A673 (cell line): ENCODE measurements at regions not wholly inside any gene's neighbourhood (a gene's known extent, or its start where the extent isn't known, plus 50 kb on each side); places are given as distances from the start of the nearest gene placed in this dataset.
"Not testable (repeated sequence)": the region's sequence is repeated elsewhere in the genome, so short reads cannot be mapped to it uniquely, and the experiment has no call there.

Experiments
- BruUV-seq: library from RNA; stranded (reverse); fragments of 400-500 nt; replicated peaks from 2 replicates; lab custom pipeline; 2021; lab: Mats Ljungman, UMichigan
- CTCF ChIA-PET: fragments of 300-600 bp; sonication (Branson Sonifier 250); formaldehyde crosslinking; loops from one replicate; lab custom pipeline; 2022; ENCODE audit warnings: antibody characterized with exemption; lab: Charles Lee
- POLR2A ChIA-PET: fragments of 300-600 bp; sonication (Branson Sonifier 250); formaldehyde crosslinking; loops from one replicate; lab custom pipeline; 2022; ENCODE audit warnings: antibody characterized with exemption; ENCODE audit not compliant: low non-redundant PET; lab: Charles Lee
- DNase-seq: peaks from one replicate; pipeline ENCODE4 v3.0.0-alpha.2; 2015; ENCODE audit warnings: low spot score
- H3K27ac ChIP-seq: fragments of 200-600 bp; sonication (generic); 2 replicates; pipeline ENCODE4 v1.5.1; 2016; ENCODE audit warnings: mixed run types, low read depth, mild to moderate bottlenecking, mixed read lengths, antibody characterized with exemption, low read length; ENCODE audit not compliant: poor library complexity, severe bottlenecking
- H3K27me3 ChIP-seq: fragments of 200-600 bp; sonication (generic); replicated peaks from 2 replicates; pipeline ENCODE4 v1.6.1; 2017; ENCODE audit warnings: mixed run types, low read depth, mild to moderate bottlenecking, mixed read lengths, antibody characterized with exemption, low read length; ENCODE audit not compliant: insufficient read depth, poor library complexity
- H3K36me3 ChIP-seq: fragments of 200-600 bp; sonication (generic); 2 replicates; pipeline ENCODE4 v1.6.1; 2016; ENCODE audit warnings: mixed run types, mild to moderate bottlenecking, mixed read lengths, antibody characterized with exemption, low read length; ENCODE audit not compliant: insufficient read depth, poor library complexity, severe bottlenecking
- H3K4me1 ChIP-seq: fragments of 200-600 bp; sonication (generic); 2 replicates; pipeline ENCODE4 v1.6.1; 2017; ENCODE audit warnings: mixed run types, mild to moderate bottlenecking, mixed read lengths, antibody characterized with exemption, low read length; ENCODE audit not compliant: insufficient read depth, poor library complexity, severe bottlenecking
- H3K4me3 ChIP-seq: fragments of 200-600 bp; sonication (generic); 2 replicates; pipeline ENCODE4 v1.5.1; 2016; ENCODE audit warnings: low read depth, mixed run types, mild to moderate bottlenecking, mixed read lengths, low read length; ENCODE audit not compliant: poor library complexity, severe bottlenecking
- H3K9me3 ChIP-seq: fragments of 200-600 bp; sonication (generic); 2 replicates; pipeline ENCODE4 v1.6.1; 2016; ENCODE audit warnings: mixed run types, low read depth, mild to moderate bottlenecking, mixed read lengths, antibody characterized with exemption, low read length; ENCODE audit not compliant: poor library complexity, severe bottlenecking
- CTCF ChIP-seq: fragments of 300-800, 200-600 bp; sonication (generic); conservative IDR thresholded peaks from 2 replicates; pipeline ENCODE4 v1.5.1; 2017; ENCODE audit warnings: low read depth, mild to moderate bottlenecking, antibody characterized with exemption, low read length, moderate library complexity, mixed read lengths
- EZH2 ChIP-seq: fragments of 200-600 bp; sonication (generic); IDR thresholded peaks from 2 replicates; pipeline ENCODE4 v1.6.1; 2017; ENCODE audit warnings: borderline replicate concordance, low read depth, mild to moderate bottlenecking, mixed read lengths, antibody characterized with exemption, low read length; ENCODE audit not compliant: poor library complexity, severe bottlenecking
- intact Hi-C: fragments of 100-400 bp; cut with micrococcal nuclease; formaldehyde crosslinking; loops from one replicate; pipeline ENCODE4 v1.10.0; 2022; ENCODE audit not compliant: unreplicated experiment

GRCh38 chr2:38461470-38461869, 84.4 kb upstream of the ATL2 start:
- H3K27me3 ChIP-seq = no peaks in the 10 kb centered on the region
- H3K36me3 ChIP-seq = no peaks in the 10 kb centered on the region
- DNase-seq = no peak
- intact Hi-C loops = no loop called here
- POLR2A ChIA-PET = no interaction called here
- CTCF ChIA-PET = no interaction called here
- H3K4me1 ChIP-seq = no peaks in the 10 kb centered on the region
- no TSS peak for BruUV-seq
- no peak overlapping the region for H3K27ac ChIP-seq
- TF ChIP-seq CTCF (no peak), EZH2 (no peak)
- H3K4me3 ChIP-seq = no peak overlapping the region
- no peaks in the 10 kb centered on the region for H3K9me3 ChIP-seq

- Histone ChIP-seq H3K9me3 (no peaks in the 10 kb centered on the region), H3K36me3 (no peaks in the 10 kb centered on the region), H3K4me1 (no peaks in the 10 kb centered on the region), H3K27me3 (no peaks in the 10 kb centered on the region), H3K27ac (no peak overlapping the region), H3K4me3 (no peak overlapping the region)
- no peak for TF ChIP-seq EZH2
- no TSS peak for BruUV-seq
- CTCF ChIA-PET = no interaction called here
- POLR2A ChIA-PET = no interaction called here
- intact Hi-C loops = no loop called here
- no peak for DNase-seq
These were observed 83.2 kb upstream of the ATL2 start for GRCh38 chr2:38460313-38460712.

DNA sequence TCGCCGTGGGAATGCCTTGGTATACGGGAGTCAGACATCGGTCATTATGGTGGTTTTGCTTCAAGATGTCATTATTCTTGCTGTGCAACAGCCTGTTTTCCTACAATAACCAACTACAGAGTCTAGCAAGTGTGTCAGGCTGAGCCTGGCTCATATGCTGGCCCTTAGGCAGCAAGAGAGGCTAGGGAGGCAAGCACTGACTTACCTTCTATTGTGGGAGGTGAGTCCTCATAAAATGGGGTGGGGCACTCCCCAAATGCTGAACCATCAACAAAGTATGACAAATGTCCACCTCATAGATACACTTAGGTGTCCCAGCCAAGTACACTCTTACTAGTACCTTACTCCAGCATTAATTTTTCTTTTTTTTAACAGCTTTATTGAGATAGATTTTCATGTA, 77.0 kb upstream of the ATL2 start:
- no peak overlapping the region for H3K27ac ChIP-seq
- H3K4me1 ChIP-seq = no peaks in the 10 kb centered on the region
- H3K4me3 ChIP-seq = no peak overlapping the region
- H3K27me3 ChIP-seq = no peaks in the 10 kb centered on the region
- no peaks in the 10 kb centered on the region for H3K9me3 ChIP-seq
- TF ChIP-seq CTCF (no peak), EZH2 (no peak)
- H3K36me3 ChIP-seq = no peaks in the 10 kb centered on the region
- intact Hi-C loops = no loop called here
- POLR2A ChIA-PET = no interaction called here
- no peak for DNase-seq
- BruUV-seq = no TSS peak
- CTCF ChIA-PET = no interaction called here

DNA sequence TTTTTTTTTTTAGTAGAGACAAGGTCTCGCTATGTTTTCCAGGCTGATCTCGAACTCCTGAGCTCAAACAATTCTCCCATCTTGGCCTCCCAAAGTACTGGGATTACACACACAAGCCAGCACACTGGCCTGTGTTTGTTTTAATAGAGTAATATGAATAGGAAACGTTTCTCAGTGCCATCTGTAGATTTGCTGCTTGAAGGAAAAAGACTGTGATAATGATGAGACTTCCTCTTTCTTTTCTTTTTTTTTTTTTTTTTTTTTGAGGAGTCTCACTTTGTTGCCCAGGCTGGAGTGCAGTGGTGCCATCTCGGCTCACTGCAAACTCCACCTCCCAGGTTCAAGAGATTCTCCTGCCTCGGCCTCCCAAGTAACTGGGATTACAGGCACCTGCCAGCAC, 74.7 kb upstream of the ATL2 start:
- POLR2A ChIA-PET, DNase-seq, H3K4me1 ChIP-seq, H3K36me3 ChIP-seq, H3K9me3 ChIP-seq, H3K27me3 ChIP-seq, H3K4me3 ChIP-seq, CTCF ChIA-PET, BruUV-seq, intact Hi-C loops, H3K27ac ChIP-seq: not testable (repeated sequence)
